WTC11 (cell line): ENCODE measurements at regions not wholly inside any gene's neighbourhood (a gene's known extent, or its start where the extent isn't known, plus 50 kb on each side); places are given as distances from the start of the nearest gene placed in this dataset.

Source experiments
- ATAC-seq: fragments of 200-7000 bp; cut with Tn5 transposase; 2 replicates; pipeline ENCODE4 v1.10.0; 2021; ENCODE audit warnings: mild to moderate bottlenecking, moderate library complexity
- CTCF ChIA-PET: fragments of 300-600 bp; sonication (Branson Sonifier 250); formaldehyde crosslinking; loops from one replicate; lab custom pipeline; 2021; ENCODE audit warnings: antibody characterized with exemption; lab: Charles Lee
- POLR2A ChIA-PET: fragments of 350-600 bp; sonication (Branson Sonifier 250); formaldehyde crosslinking; loops from one replicate; lab custom pipeline; 2021; ENCODE audit warnings: antibody characterized with exemption; lab: Charles Lee
- DNase-seq: peaks from one replicate; pipeline ENCODE4 v3.0.0; 2021; ENCODE audit warnings: low spot score
- H3K27ac Mint-ChIP-seq: 2 replicates; pipeline ENCODE4 v1.8.0; 2021; ENCODE audit warnings: mixed read lengths
- H3K27me3 Mint-ChIP-seq: 2 replicates; pipeline ENCODE4 v1.8.0; 2021; ENCODE audit warnings: low read depth, mild to moderate bottlenecking, moderate library complexity, mixed read lengths
- H3K36me3 Mint-ChIP-seq: 2 replicates; pipeline ENCODE4 v1.8.0; 2021; ENCODE audit warnings: mixed read lengths
- H3K4me1 Mint-ChIP-seq: 2 replicates; pipeline ENCODE4 v1.8.0; 2022; ENCODE audit warnings: mixed read lengths
- H3K4me3 Mint-ChIP-seq: 2 replicates; pipeline ENCODE4 v1.8.0; 2021; ENCODE audit warnings: mild to moderate bottlenecking, moderate library complexity, mixed read lengths
- H3K9me3 Mint-ChIP-seq: 2 replicates; pipeline ENCODE4 v1.8.0; 2021; ENCODE audit warnings: mixed read lengths
- AR ChIP-seq: fragments of 250-450 bp; sonication (Bioruptor Pico); IDR thresholded peaks from 2 replicates; pipeline ENCODE4 v1.9.0; 2021; ENCODE audit warnings: mild to moderate bottlenecking
- CREM ChIP-seq: sonication (generic); formaldehyde crosslinking; IDR thresholded peaks from 2 replicates; pipeline ENCODE4 v1.8.1; 2022; ENCODE audit warnings: mild to moderate bottlenecking, missing genetic modification reagents, moderate library complexity
- E2F4 ChIP-seq: sonication (generic); formaldehyde crosslinking; IDR thresholded peaks from 2 replicates; pipeline ENCODE4 v1.8.1; 2022; ENCODE audit warnings: low read depth, mild to moderate bottlenecking, moderate library complexity, missing genetic modification reagents, borderline replicate concordance
- E2F5 ChIP-seq: sonication (generic); formaldehyde crosslinking; IDR thresholded peaks from 2 replicates; pipeline ENCODE4 v1.8.1; 2022; ENCODE audit warnings: mild to moderate bottlenecking, moderate library complexity, missing genetic modification reagents
- ERG ChIP-seq: fragments of 250-450 bp; sonication (Bioruptor Pico); IDR thresholded peaks from 2 replicates; pipeline ENCODE4 v1.8.0; 2021; ENCODE audit warnings: mild to moderate bottlenecking
- ETV6 ChIP-seq: sonication (generic); formaldehyde crosslinking; IDR thresholded peaks from 2 replicates; pipeline ENCODE4 v1.8.1; 2022; ENCODE audit warnings: mild to moderate bottlenecking, missing genetic modification reagents
- FOXP1 ChIP-seq: sonication (generic); formaldehyde crosslinking; IDR thresholded peaks from 2 replicates; pipeline ENCODE4 v1.8.0; 2022; ENCODE audit warnings: missing genetic modification reagents, mild to moderate bottlenecking, moderate library complexity, borderline replicate concordance
- GABPB1 ChIP-seq: sonication (generic); formaldehyde crosslinking; IDR thresholded peaks from 2 replicates; pipeline ENCODE4 v1.8.1; 2023; ENCODE audit warnings: mild to moderate bottlenecking, missing genetic modification reagents
- GRHL2 ChIP-seq: fragments of 250-450 bp; sonication (Bioruptor Pico); IDR thresholded peaks from 2 replicates; pipeline ENCODE4 v1.8.0; 2022; ENCODE audit warnings: mild to moderate bottlenecking, moderate library complexity; ENCODE audit not compliant: insufficient replicate concordance, severe bottlenecking
- HMGA2 ChIP-seq: fragments of 250-450 bp; sonication (Bioruptor Pico); IDR thresholded peaks from 2 replicates; pipeline ENCODE4 v1.4.0; 2021; ENCODE audit warnings: mild to moderate bottlenecking, moderate library complexity
- HMGXB4 ChIP-seq: sonication (generic); formaldehyde crosslinking; IDR thresholded peaks from 2 replicates; pipeline ENCODE4 v1.8.1; 2023; ENCODE audit warnings: mild to moderate bottlenecking, moderate library complexity, missing genetic modification reagents
- MAX ChIP-seq: sonication (generic); formaldehyde crosslinking; IDR thresholded peaks from 2 replicates; pipeline ENCODE4 v1.8.0; 2022; ENCODE audit warnings: mild to moderate bottlenecking, missing genetic modification reagents
- RELA ChIP-seq: sonication (generic); formaldehyde crosslinking; IDR thresholded peaks from 2 replicates; pipeline ENCODE4 v1.8.1; 2022; ENCODE audit warnings: missing genetic modification reagents, mild to moderate bottlenecking, borderline replicate concordance
- RORB ChIP-seq: fragments of 250-450 bp; sonication (Bioruptor Pico); IDR thresholded peaks from 2 replicates; pipeline ENCODE4 v1.9.0; 2021; ENCODE audit warnings: mild to moderate bottlenecking
- TEAD1 ChIP-seq: sonication (generic); formaldehyde crosslinking; IDR thresholded peaks from 2 replicates; pipeline ENCODE4 v1.8.0; 2022; ENCODE audit warnings: mild to moderate bottlenecking, missing genetic modification reagents
- ZBTB21 ChIP-seq: sonication (generic); formaldehyde crosslinking; IDR thresholded peaks from 2 replicates; pipeline ENCODE4 v1.8.1; 2023; ENCODE audit warnings: mild to moderate bottlenecking, missing genetic modification reagents, borderline replicate concordance
- ZNF396 ChIP-seq: fragments of 250-450 bp; sonication (Bioruptor Pico); IDR thresholded peaks from 2 replicates; pipeline ENCODE4 v1.8.0; 2021; ENCODE audit warnings: mild to moderate bottlenecking, moderate library complexity, borderline replicate concordance

- TF ChIP-seq E2F5 (CRISPR knock-in tag) (no peak), ETV6 (CRISPR knock-in tag) (no peak), E2F4 (CRISPR knock-in tag) (no peak)
- TF ChIP-seq, all 79 proteins: peak for 0
These were observed 236.2 kb upstream of the RRP15 start (continued) for GRCh38 chr1:218048828-218049420.

- Mint-ChIP-seq H3K27ac (no peak overlapping the region), H3K36me3 (no peaks in the 10 kb centered on the region), H3K27me3 (no peaks in the 10 kb centered on the region), H3K9me3 (no peaks in the 10 kb centered on the region), H3K4me1 (peaks cover 11% of the 10 kb centered on the region), H3K4me3 (no peak overlapping the region)
- TF ChIP-seq MAX = no peak
- TF ChIP-seq RORB (CRISPR knock-in tag) = no peak
- TF ChIP-seq CREM (CRISPR knock-in tag) = no peak
- no peak for TF ChIP-seq ERG (CRISPR knock-in tag)
- no peak for TF ChIP-seq HMGXB4 (CRISPR knock-in tag)
- no peak for TF ChIP-seq RELA (CRISPR knock-in tag)
- ChIA-PET POLR2A (no interaction called here), CTCF (interaction anchor here (0.9 kb wide), 1 partner anchor 15 kb away, joined by 5 read pairs; no protein-coding TSS in a partner anchor)
- ATAC-seq = no peak
- DNase-seq = no peak
These were observed 235.5 kb upstream of the RRP15 start for GRCh38 chr1:218049641-218050040.

- ATAC-seq (no peak), DNase-seq (no peak)
- no peak overlapping the region for H3K4me3 Mint-ChIP-seq
- H3K4me1 Mint-ChIP-seq = no peaks in the 10 kb centered on the region
- ChIA-PET POLR2A (no interaction called here), CTCF (no interaction called here)
- H3K27ac Mint-ChIP-seq = no peak overlapping the region
- no peak for TF ChIP-seq RORB (CRISPR knock-in tag)
- H3K9me3 Mint-ChIP-seq = peaks cover 4% of the 10 kb centered on the region
- H3K27me3 Mint-ChIP-seq = no peaks in the 10 kb centered on the region
- no peaks in the 10 kb centered on the region for H3K36me3 Mint-ChIP-seq
These were observed 226.4 kb upstream of the RRP15 start for GRCh38 chr1:218058730-218059129.

- Mint-ChIP-seq H3K4me3 (no peak overlapping the region), H3K36me3 (no peaks in the 10 kb centered on the region), H3K27ac (no peak overlapping the region), H3K4me1 (peaks cover 5% of the 10 kb centered on the region; the same call in 1 of the 2 replicates), H3K9me3 (peaks cover 4% of the 10 kb centered on the region), H3K27me3 (no peaks in the 10 kb centered on the region)
- DNase-seq (no peak), ATAC-seq (no peak; the same call in 1 of the 2 replicates)
- ChIA-PET CTCF (no interaction called here), POLR2A (no interaction called here)
- TF ChIP-seq GABPB1 = no peak
- no peak for TF ChIP-seq ZNF396 (CRISPR knock-in tag)
- TF ChIP-seq ZBTB21 (CRISPR knock-in tag) = no peak
- no peak for TF ChIP-seq AR
- TF ChIP-seq FOXP1 = no peak
- TF ChIP-seq E2F5 (CRISPR knock-in tag) = no peak
- TF ChIP-seq GRHL2 (CRISPR knock-in tag) = no peak
- no peak for TF ChIP-seq TEAD1 (CRISPR knock-in tag)
- TF ChIP-seq HMGXB4 (CRISPR knock-in tag) = no peak
- TF ChIP-seq HMGA2 (CRISPR knock-in tag) = no peak
These were observed 220.7 kb upstream of the RRP15 start for GRCh38 chr1:218064426-218064825.
